Stimulated activated effector memory CD8-positive, alpha-beta T cell treated with anti-CD3 and anti-CD28 coated beads, Interleukin-12 subunit alpha, Interleukin-12 subunit beta, amount 100 ng/mL, for 72 hours (primary cell): ENCODE measurements at regions not wholly inside any gene's neighbourhood (a gene's known extent, or its start where the extent isn't known, plus 50 kb on each side); places are given as distances from the start of the nearest gene placed in this dataset.
A peak's percentile ranks its signal among the peaks of the same experiment; 100 is the strongest.
"Not testable (repeated sequence)": the region's sequence is repeated elsewhere in the genome, so short reads cannot be mapped to it uniquely, and the experiment has no call there.

ENCODE experiments used
- ATAC-seq: fragments of 150-1000 bp; cut with Tn5 transposase; 2 replicates; pipeline ENCODE4 v1.10.0; 2021
- DNase-seq, 2 donors: peaks; one replicate each; pipeline ENCODE4 v3.0.0; 2021 to 2022; ENCODE audit warnings: low spot score in 2 of 2
- H3K27ac Mint-ChIP-seq: one replicate; pipeline ENCODE4 v1.8.0; 2022; ENCODE audit warnings: mild to moderate bottlenecking, mixed read lengths
- H3K36me3 Mint-ChIP-seq: one replicate; pipeline ENCODE4 v1.8.0; 2022; ENCODE audit warnings: mild to moderate bottlenecking, mixed read lengths
- H3K4me1 Mint-ChIP-seq: one replicate; pipeline ENCODE4 v1.8.0; 2022; ENCODE audit warnings: mixed read lengths
- H3K4me3 Mint-ChIP-seq: one replicate; pipeline ENCODE4 v1.8.0; 2022; ENCODE audit warnings: mild to moderate bottlenecking, mixed read lengths
- H3K9me3 Mint-ChIP-seq: one replicate; pipeline ENCODE4 v1.8.0; 2022; ENCODE audit warnings: mixed read lengths

GRCh38 chr14:53273671-53274072 is 120.5 kb upstream of the DDHD1 start:
- no peak overlapping the region for H3K4me3 Mint-ChIP-seq
- no peaks in the 10 kb centered on the region for H3K4me1 Mint-ChIP-seq
- no peak for DNase-seq
- no peaks in the 10 kb centered on the region for H3K9me3 Mint-ChIP-seq
- H3K36me3 Mint-ChIP-seq, result no peaks in the 10 kb centered on the region
- no peak overlapping the region for H3K27ac Mint-ChIP-seq
- no peak for ATAC-seq

DNA sequence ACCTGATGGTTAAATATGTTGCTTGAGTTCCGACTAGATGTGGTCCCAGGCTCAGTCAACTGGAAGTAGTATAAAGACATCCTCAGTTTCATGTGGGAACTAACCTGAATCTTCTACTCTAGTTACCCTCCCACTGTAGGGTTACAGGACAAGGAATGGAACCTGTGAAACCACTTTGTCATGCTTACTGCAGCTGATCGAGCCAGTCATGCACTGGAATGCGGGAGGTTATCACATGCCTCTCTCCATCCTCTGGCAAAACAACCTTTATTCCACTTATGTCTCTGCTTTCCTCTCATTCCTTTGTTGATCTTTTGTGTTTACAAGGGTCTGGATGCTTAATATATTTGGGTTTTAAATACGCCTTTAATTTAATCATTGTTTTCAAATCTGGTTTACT is 111.9 kb upstream of the DDHD1 start:
- no peak overlapping the region for H3K27ac Mint-ChIP-seq
- H3K9me3 Mint-ChIP-seq, result peaks cover 8% of the 10 kb centered on the region
- ATAC-seq (no peak), DNase-seq (no peak)
- H3K36me3 Mint-ChIP-seq, result no peaks in the 10 kb centered on the region
- no peaks in the 10 kb centered on the region for H3K4me1 Mint-ChIP-seq
- no peak overlapping the region for H3K4me3 Mint-ChIP-seq

DNA sequence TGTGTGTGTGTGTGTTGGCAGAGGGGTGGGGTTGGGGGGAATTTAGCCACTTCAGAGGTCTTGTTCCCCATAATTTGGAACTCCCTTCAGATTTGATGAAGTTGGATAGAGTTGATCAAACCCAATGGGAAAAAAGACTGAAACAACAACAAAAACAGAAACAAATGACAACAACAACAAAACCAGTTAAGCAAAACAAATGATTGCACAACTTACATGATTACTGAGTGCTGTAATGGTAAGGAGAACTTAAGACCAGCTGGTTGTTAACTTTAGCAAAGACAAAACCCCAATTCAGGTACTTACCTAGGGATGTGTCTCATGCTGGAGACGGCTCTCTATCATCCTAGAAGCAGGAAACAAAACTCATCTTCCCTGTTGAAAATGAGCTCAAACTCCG is 107.8 kb upstream of the DDHD1 start:
- peaks cover 8% of the 10 kb centered on the region for H3K9me3 Mint-ChIP-seq
- no peak overlapping the region for H3K27ac Mint-ChIP-seq
- H3K4me1 Mint-ChIP-seq, result no peaks in the 10 kb centered on the region
- H3K4me3 Mint-ChIP-seq, result no peak overlapping the region
- H3K36me3 Mint-ChIP-seq, result no peaks in the 10 kb centered on the region
- ATAC-seq (no peak), DNase-seq (no peak)

- no peak overlapping the region for H3K27ac Mint-ChIP-seq
- no peaks in the 10 kb centered on the region for H3K36me3 Mint-ChIP-seq
- no peak for ATAC-seq
- H3K4me1 Mint-ChIP-seq, result no peaks in the 10 kb centered on the region
- no peak overlapping the region for H3K4me3 Mint-ChIP-seq
- H3K9me3 Mint-ChIP-seq, result peaks cover 5% of the 10 kb centered on the region
- no peak for DNase-seq
Measured at GRCh38 chr14:53260286-53260685, 107.2 kb upstream of the DDHD1 start.

GRCh38 chr14:53252141-53252540 is 99.0 kb upstream of the DDHD1 start:
- no peak for DNase-seq
- no peak for ATAC-seq
- Mint-ChIP-seq H3K36me3 (no peaks in the 10 kb centered on the region), H3K27ac (no peak overlapping the region), H3K4me1 (no peaks in the 10 kb centered on the region), H3K9me3 (peaks cover 2% of the 10 kb centered on the region), H3K4me3 (no peak overlapping the region)

DNA sequence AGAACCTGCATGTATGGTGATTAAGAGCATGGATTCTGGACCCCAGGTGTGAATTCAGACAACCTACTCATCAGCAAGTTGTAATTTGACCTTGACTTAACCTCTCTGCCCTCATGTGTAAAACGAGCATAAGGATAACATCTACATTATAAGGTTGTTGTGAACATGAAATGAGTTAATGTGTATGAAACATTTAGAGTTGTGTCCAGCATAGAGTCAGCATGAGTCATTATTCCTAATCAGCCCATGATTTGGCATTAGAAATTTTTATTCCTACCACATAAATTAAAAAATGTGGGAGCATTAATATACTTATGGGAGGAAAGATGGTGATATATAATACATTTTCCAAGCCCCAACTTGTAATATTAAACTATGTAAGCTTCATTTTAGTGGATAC is 95.9 kb upstream of the DDHD1 start:
- H3K9me3 Mint-ChIP-seq, result peaks cover 2% of the 10 kb centered on the region

DNA sequence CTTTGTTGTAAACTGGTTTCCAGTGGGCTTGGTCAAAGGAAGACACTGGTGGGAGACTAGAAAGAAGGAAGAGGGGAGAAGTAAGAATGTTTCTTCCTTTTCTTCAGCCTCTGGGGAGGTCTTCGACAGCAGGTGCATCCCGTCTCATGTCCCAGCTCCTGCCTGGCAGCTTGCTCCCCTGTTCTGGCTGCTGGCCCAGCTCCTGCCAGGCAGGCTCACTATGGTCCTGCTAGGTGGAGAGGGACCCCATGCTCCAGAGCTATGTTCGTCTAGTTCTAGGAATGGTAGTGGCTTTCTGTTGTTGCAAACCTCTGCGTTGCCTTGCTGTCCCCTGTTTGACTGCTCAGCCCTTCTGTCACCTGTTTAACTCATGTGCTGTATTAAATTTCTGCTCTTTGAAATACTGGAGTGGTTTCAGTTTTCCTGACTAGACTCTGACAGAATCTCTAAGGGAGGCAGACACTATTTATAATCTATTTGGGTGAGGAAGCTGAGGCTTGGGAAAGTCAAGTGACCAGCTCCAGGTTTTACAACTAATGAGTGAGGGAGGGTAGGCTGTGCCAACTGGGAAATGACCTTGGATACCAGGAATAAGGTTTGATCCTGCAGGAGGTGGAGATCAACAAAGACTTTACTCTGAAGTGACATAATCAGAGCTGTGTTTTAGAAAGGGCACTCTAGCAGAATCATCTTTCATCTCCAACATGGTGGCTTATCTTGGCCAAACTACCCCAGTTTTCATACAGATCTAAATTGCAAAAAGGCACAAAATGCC is 94.7 kb upstream of the DDHD1 start:
- ATAC-seq (no peak), DNase-seq (no peak)
- Mint-ChIP-seq H3K4me1 (no peaks in the 10 kb centered on the region), H3K4me3 (no peak overlapping the region), H3K9me3 (peaks cover under 1% of the 10 kb centered on the region), H3K36me3 (no peaks in the 10 kb centered on the region), H3K27ac (no peak overlapping the region)

More for the DNA sequence above, 95.9 kb upstream of the DDHD1 start:
- no peaks in the 10 kb centered on the region for H3K36me3 Mint-ChIP-seq
- no peak for DNase-seq
- no peak overlapping the region for H3K27ac Mint-ChIP-seq
- no peaks in the 10 kb centered on the region for H3K4me1 Mint-ChIP-seq
- no peak for ATAC-seq
- no peak overlapping the region for H3K4me3 Mint-ChIP-seq

DNA sequence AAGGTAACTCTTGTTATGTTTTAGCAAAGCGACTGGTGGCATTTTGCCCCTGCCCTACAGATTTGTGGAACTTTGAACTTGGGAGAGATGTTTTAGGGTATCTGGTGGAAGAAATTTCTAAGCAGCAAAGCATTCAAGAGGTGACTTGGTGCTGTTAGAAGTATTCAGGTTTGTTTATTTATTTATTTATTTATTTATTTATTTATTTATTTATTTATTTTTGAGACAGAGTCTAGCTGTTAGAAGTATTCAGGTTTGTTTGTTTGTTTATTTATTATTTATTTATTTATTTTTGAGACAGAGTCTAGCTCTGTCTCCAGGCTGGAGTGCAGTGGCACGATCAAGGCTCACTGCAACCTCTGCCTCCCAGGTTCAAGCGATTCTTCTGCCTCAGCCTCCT is 89.8 kb upstream of the DDHD1 start:
- not testable (repeated sequence) for H3K4me1 Mint-ChIP-seq, H3K4me3 Mint-ChIP-seq, H3K36me3 Mint-ChIP-seq, H3K9me3 Mint-ChIP-seq, H3K27ac Mint-ChIP-seq, ATAC-seq, DNase-seq

DNA sequence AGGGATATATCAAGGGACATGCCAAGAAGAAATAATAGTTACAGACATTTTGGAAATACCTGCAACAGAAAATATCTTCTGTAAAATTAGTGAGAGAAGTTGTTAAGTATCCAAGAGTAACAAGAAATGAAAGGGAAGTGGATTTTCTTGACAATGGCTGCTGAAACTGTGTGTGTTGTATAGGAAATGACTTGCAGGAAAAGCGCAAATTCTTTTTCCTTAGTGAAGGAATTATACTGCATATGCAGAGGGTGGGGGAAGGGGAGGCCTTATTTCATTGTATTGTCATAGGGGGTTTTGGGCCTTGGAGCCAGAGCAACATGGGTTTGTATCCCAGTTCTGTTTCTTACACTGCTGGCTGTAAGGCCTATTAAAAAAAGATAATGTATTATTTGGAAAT is 84.4 kb upstream of the DDHD1 start:
- peaks cover 3% of the 10 kb centered on the region for H3K9me3 Mint-ChIP-seq
- H3K27ac Mint-ChIP-seq, result no peak overlapping the region
- no peak for ATAC-seq
- no peak overlapping the region for H3K4me3 Mint-ChIP-seq
- no peak for DNase-seq
- H3K4me1 Mint-ChIP-seq, result no peaks in the 10 kb centered on the region
- H3K36me3 Mint-ChIP-seq, result no peaks in the 10 kb centered on the region

DNA sequence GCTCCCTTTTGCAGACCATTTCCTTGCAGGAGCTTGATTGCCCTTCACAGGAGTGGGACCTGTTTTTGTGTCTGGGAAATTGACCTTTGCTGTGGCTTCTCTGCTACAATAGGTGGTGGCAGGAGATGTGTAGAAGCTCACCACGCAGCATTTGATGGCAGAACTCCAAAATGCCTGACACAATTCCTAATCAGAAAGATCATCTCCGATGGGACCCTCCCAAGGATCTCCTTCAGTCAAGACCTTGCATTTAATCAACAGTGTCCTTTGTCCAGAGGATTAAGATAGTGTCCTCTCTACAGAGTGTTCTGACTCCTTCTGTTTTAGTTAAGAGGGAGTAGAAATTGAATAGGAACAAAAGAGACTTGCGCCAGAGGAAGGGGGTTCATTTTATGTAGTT is 83.6 kb upstream of the DDHD1 start:
- no peak for DNase-seq
- H3K9me3 Mint-ChIP-seq, result no peaks in the 10 kb centered on the region
- no peak overlapping the region for H3K4me3 Mint-ChIP-seq
- no peaks in the 10 kb centered on the region for H3K36me3 Mint-ChIP-seq
- H3K4me1 Mint-ChIP-seq, result no peaks in the 10 kb centered on the region
- ATAC-seq, result no peak
- no peak overlapping the region for H3K27ac Mint-ChIP-seq

DNA sequence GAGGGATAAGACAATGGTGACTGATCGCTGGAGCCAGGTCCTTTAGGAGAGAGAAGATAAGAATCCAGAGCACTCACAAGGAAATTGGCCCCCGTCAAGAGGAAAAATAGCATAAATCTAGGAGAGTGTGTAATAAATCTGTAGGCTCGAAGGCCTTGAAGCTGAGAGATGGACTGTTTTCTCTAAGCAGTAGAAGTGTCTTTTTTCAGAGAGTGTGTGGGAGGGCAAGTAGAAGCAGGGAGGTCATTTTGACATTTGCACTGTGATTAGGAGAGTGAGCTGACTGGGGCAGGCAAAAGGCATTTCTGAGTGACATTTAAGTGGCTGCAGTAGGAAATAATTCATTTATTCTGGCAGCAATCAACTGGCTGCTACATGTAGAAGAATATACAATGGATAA is 78.0 kb upstream of the DDHD1 start:
- no peaks in the 10 kb centered on the region for H3K36me3 Mint-ChIP-seq

DNA sequence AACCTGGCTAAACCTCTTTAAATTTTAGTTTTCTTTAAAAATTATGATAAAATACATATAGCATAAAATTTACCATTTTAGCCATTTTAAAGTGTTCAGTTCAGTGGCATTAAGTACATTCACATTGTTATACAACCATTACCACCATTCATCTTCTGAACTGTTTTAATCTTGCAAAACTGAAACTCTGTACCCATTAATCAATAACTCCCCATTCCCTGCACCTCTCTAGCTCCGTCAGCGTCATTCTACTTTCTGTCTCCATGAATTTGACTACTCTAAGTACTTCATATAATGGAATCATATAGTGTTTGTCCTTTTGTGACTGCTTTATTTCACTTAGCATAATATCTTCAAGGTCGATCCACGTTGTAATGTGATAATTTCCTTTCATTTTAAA is 75.8 kb upstream of the DDHD1 start:
- DNase-seq, result no peak
- Mint-ChIP-seq H3K27ac (no peak overlapping the region), H3K36me3 (no peaks in the 10 kb centered on the region), H3K4me1 (no peaks in the 10 kb centered on the region), H3K4me3 (no peak overlapping the region), H3K9me3 (peaks cover 11% of the 10 kb centered on the region)
- ATAC-seq, result no peak

More for the DNA sequence above, 78.0 kb upstream of the DDHD1 start:
- ATAC-seq (no peak), DNase-seq (no peak)
- H3K9me3 Mint-ChIP-seq, result no peaks in the 10 kb centered on the region
- no peak overlapping the region for H3K27ac Mint-ChIP-seq
- no peak overlapping the region for H3K4me3 Mint-ChIP-seq
- no peaks in the 10 kb centered on the region for H3K4me1 Mint-ChIP-seq

DNA sequence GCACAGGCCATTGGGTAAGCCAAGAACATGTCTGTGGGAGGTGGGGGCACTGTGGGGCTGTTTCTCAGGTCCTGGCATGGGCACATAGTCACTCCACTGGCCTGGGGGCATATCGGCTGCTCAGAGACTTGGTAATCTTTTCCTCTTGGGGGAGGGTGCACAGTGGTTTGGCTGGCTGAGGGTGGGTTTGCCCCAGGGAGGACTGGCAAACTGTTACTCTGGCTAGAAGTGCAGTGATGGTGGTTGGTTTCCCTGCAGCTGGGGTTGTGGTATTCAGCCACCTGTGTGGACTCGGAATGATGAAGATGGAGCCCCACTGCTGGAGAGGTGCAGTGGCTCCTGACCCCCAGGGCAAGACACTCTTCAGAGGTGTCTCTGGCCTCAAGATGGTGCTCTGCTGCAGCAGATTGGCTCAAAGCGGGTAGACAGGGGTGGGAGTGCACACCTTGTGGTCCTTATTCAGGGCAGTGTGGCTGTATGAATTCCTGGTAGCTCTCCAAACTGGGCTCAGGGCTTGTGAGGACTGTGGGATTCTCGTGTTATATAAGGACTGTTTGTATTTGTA is 74.1 kb upstream of the DDHD1 start:
- peaks cover 11% of the 10 kb centered on the region for H3K9me3 Mint-ChIP-seq
- DNase-seq (no peak), ATAC-seq (no peak)
- no peak overlapping the region for H3K27ac Mint-ChIP-seq
- H3K36me3 Mint-ChIP-seq, result no peaks in the 10 kb centered on the region
- no peak overlapping the region for H3K4me3 Mint-ChIP-seq
- no peaks in the 10 kb centered on the region for H3K4me1 Mint-ChIP-seq

DNA sequence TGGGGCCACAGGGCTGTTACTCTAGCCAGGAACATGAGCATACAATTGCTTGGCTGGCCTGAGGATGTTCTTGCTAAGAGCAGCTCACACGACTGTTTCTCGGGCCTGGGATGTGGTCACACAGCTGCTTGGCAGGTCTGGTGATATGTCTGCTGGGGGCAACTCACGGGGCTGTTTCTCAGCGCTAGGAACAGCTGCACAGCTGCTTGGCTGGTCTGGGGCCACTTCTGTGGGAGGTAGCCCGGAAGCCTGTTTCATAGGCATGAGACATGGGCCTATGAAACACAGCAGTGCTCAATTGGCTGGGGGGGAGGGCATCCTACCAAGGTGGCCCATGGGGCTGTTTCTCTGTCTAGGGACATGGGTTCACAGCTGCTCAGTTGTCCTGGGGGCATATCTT is 73.4 kb upstream of the DDHD1 start:
- Mint-ChIP-seq H3K9me3 (peaks cover 11% of the 10 kb centered on the region), H3K36me3 (no peaks in the 10 kb centered on the region), H3K27ac (no peak overlapping the region), H3K4me1 (no peaks in the 10 kb centered on the region), H3K4me3 (no peak overlapping the region)
- no peak for ATAC-seq
- DNase-seq, result no peak

GRCh38 chr14:53220914-53221313 is 67.8 kb upstream of the DDHD1 start:
- DNase-seq (no peak), ATAC-seq (no peak)
- H3K36me3 Mint-ChIP-seq, result no peaks in the 10 kb centered on the region
- H3K9me3 Mint-ChIP-seq, result peaks cover 8% of the 10 kb centered on the region
- H3K4me3 Mint-ChIP-seq, result no peak overlapping the region
- H3K4me1 Mint-ChIP-seq, result peaks cover 6% of the 10 kb centered on the region
- no peak overlapping the region for H3K27ac Mint-ChIP-seq

- ATAC-seq (no peak), DNase-seq (no peak)
- Mint-ChIP-seq H3K4me1 (peaks cover 6% of the 10 kb centered on the region), H3K9me3 (no peaks in the 10 kb centered on the region), H3K4me3 (peak overlapping the region; percentile 75), H3K36me3 (no peaks in the 10 kb centered on the region), H3K27ac (peak overlapping the region; percentile 88)
Measured at GRCh38 chr14:53218161-53218560, 65.0 kb upstream of the DDHD1 start.
